ENCODE measurements at regions not wholly inside any gene's neighbourhood (a gene's known extent, or its start where the extent isn't known, plus 50 kb on each side); places are given as distances from the start of the nearest gene placed in this dataset.

GRCh38 chr9:30765318-30765717 lies 1619.1 kb upstream of the ACO1 start:
- Histone ChIP-seq H3K4me3 (ENCODE audit: insufficient read depth, low read depth, low read length) (no peak overlapping the region), H3K9me3 (ENCODE audit: control insufficient read depth, insufficient read depth, low read length) (0 out of 2 replicates have a peak, but pooled peaks cover 2% of the 10 kb centered on the region), H2AK5ac (ENCODE audit: low read depth, low read length) (no peak overlapping the region), H4K5ac (ENCODE audit: low read depth, low read length) (no peak overlapping the region), H3K56ac (ENCODE audit: extremely low read depth, insufficient read depth, low read length) (no peak overlapping the region), H3K18ac (ENCODE audit: low read depth, low read length) (no peak overlapping the region), H3K23ac (ENCODE audit: low read depth, low read length) (no peak overlapping the region), H3K9me1 (ENCODE audit: insufficient read depth, low read length) (no peaks in the 10 kb centered on the region), H3K36me3 (ENCODE audit: control insufficient read depth, insufficient read depth, low read length) (no peaks in the 10 kb centered on the region), H2BK120ac (ENCODE audit: low read depth, low read length) (no peak overlapping the region), H2BK20ac (ENCODE audit: low read depth, low read length) (no peak overlapping the region), H2AK9ac (replicated peaks; ENCODE audit: low read depth, low read length, poor library complexity) (no peak overlapping the region), H3K27me3 (ENCODE audit: control insufficient read depth, insufficient read depth, low read length) (no peaks in the 10 kb centered on the region), H3K14ac (replicated peaks; ENCODE audit: low read depth, low read length) (no peak overlapping the region), H2BK15ac (ENCODE audit: low read depth, low read length) (no peak overlapping the region), H3K4ac (ENCODE audit: low read depth, low read length) (no peak overlapping the region), H3K79me1 (ENCODE audit: low read depth in 1 of 2, low read length in 2 of 2) (no peaks in the 10 kb centered on the region), H4K8ac (ENCODE audit: low read depth in 2 of 2, low read length in 2 of 2) (no peak overlapping the region), H2BK5ac (ENCODE audit: low read depth, low read length, poor library complexity, severe bottlenecking) (no peak overlapping the region), H3K4me1 (ENCODE audit: control insufficient read depth, insufficient read depth, low read length) (no peaks in the 10 kb centered on the region), H4K20me1 (ENCODE audit: insufficient read depth, low read length) (no peaks in the 10 kb centered on the region), H3K4me2 (ENCODE audit: low read depth, low read length) (no peak overlapping the region), H2AFZ (replicated peaks; ENCODE audit: low read length, poor library complexity) (no peak overlapping the region), H3K27ac (ENCODE audit: insufficient read depth, low read length) (no peak overlapping the region), H4K91ac (ENCODE audit: insufficient read depth, low read depth, low read length) (no peak overlapping the region), H3K9ac (ENCODE audit: low read depth, low read length) (no peak overlapping the region)
- BruUV-seq (replicated peaks), result no TSS peak
- TF ChIP-seq RFX5 (IDR thresholded peaks at IDR 0.05; ENCODE audit: low read depth, low read length) (no peak), MAFK (IDR thresholded peaks at IDR 0.05; ENCODE audit: low read depth, low read length) (peak; percentile 37; the same call in 1 of the 2 replicates)
- WGBS, 2 experiments (ENCODE audit: extremely low coverage in 2 of 2, insufficient read length in 1 of 2), result no CpG with 5 or more reads among the region's 2 CpGs
- ChIA-PET POLR2A (ENCODE audit: unreplicated experiment) (no interaction called here), CTCF (no interaction called here)
- intact Hi-C loops (cut with micrococcal nuclease), result no loop called here
- dilution Hi-C loops (cut with HindIII; ENCODE audit: low sequenced_read_pairs, unreplicated experiment), result no loop called here
- DNase-seq (no peak), ATAC-seq (ENCODE audit: low read depth) (no peak)
- in situ Hi-C loops (cut with MboI; ENCODE audit: low sequenced_read_pairs), result loop anchor here (25.0 kb wide), 1 partner anchor 103 kb away; no protein-coding TSS in a partner anchor
